HCT116 (cell line): ENCODE measurements at regions not wholly inside any gene's neighbourhood (a gene's known extent, or its start where the extent isn't known, plus 50 kb on each side); places are given as distances from the start of the nearest gene placed in this dataset.

Source experiments
- ATAC-seq: fragments of 200-7000 bp; cut with Tn5 transposase; 2 replicates; pipeline ENCODE4 v1.9.1; 2020; ENCODE audit warnings: mild to moderate bottlenecking, moderate library complexity
- BruUV-seq: library from RNA; stranded (reverse); fragments of 400-500 nt; replicated peaks from 2 replicates; lab custom pipeline; 2021; lab: Mats Ljungman, UMichigan
- CTCF ChIA-PET: fragments of 300-600 bp; sonication (Branson Sonifier 250); formaldehyde crosslinking; loops from one replicate; lab custom pipeline; 2021; ENCODE audit warnings: antibody characterized with exemption; lab: Charles Lee
- POLR2A ChIA-PET: fragments of 300-600, 350-600 bp; sonication (Branson Sonifier 250); formaldehyde crosslinking; loops from one replicate; lab custom pipeline; 2021; ENCODE audit warnings: antibody characterized with exemption; lab: Charles Lee
- RAD21 ChIA-PET, 2 experiments: fragments of 300-600 bp; sonication (Branson Sonifier 250); formaldehyde crosslinking; loops; one replicate each; lab custom pipeline; 2023; ENCODE audit warnings: low total read pairs in 2 of 2; ENCODE audit not compliant: uncharacterized antibody in 2 of 2, unreplicated experiment in 2 of 2, low non-redundant PET in 1 of 2; lab: Charles Lee
- DNase-seq: peaks from one replicate; pipeline ENCODE4 v3.0.0-alpha.2; 2010; ENCODE audit warnings: low read depth, low spot score
- H2AFZ ChIP-seq: fragments of 200-600 bp; shearing (Covaris generic), sonication (generic); 2 replicates; pipeline ENCODE4 v1.6.1; 2017; ENCODE audit warnings: low read depth, mixed run types, mixed read lengths, antibody characterized with exemption, low read length; ENCODE audit not compliant: poor library complexity, severe bottlenecking
- H3K27ac ChIP-seq: 2 replicates; pipeline ENCODE4 v1.5.1; 2012; ENCODE audit warnings: low read depth, low read length
- H3K27me3 ChIP-seq: fragments of 200-600 bp; sonication (generic); 2 replicates; pipeline ENCODE4 v1.6.1; 2016; ENCODE audit warnings: mixed run types, low read length, mixed read lengths; ENCODE audit not compliant: insufficient read depth
- H3K36me3 ChIP-seq, 2 experiments: fragments of 200-500 bp in 1 of 2; fragments of 200-600 bp in 1 of 2; sonication (Bioruptor generic) in 1 of 2; sonication (generic) in 1 of 2; 2 replicates each; pipeline versions ENCODE4 v1.5.1 to v1.6.1; 2014 to 2016; ENCODE audit warnings: low read length in 2 of 2, inconsistent platforms in 1 of 2, mixed read lengths in 1 of 2, mixed run types in 1 of 2; ENCODE audit not compliant: insufficient read depth in 2 of 2, control insufficient read depth in 1 of 2
- H3K4me1 ChIP-seq, 2 experiments: fragments of 200-600 bp in 1 of 2; sonication (generic) in 1 of 2; 2 replicates each; pipeline versions ENCODE4 v1.5.1 to v1.6.1; 2012 to 2017; ENCODE audit warnings: low read length in 2 of 2, inconsistent platforms in 1 of 2, mild to moderate bottlenecking in 1 of 2, mixed read lengths in 1 of 2, mixed run types in 1 of 2, moderate library complexity in 1 of 2; ENCODE audit not compliant: insufficient read depth in 2 of 2, control insufficient read depth in 1 of 2
- H3K4me2 ChIP-seq: fragments of 200-600 bp; sonication (generic); 2 replicates; pipeline ENCODE4 v1.6.1; 2017; ENCODE audit warnings: mixed run types, low read length, mixed read lengths
- H3K4me3 ChIP-seq, 2 experiments: fragments of 200-600 bp in 1 of 2; sonication (generic) in 1 of 2; replicated peaks in 1 of 2; 2 replicates each; pipeline ENCODE4 v1.5.1; 2011 to 2016; ENCODE audit warnings: low read length in 2 of 2, control low read depth in 1 of 2, low read depth in 1 of 2, mild to moderate bottlenecking in 1 of 2, mixed read lengths in 1 of 2, mixed run types in 1 of 2
- H3K79me2 ChIP-seq: fragments of 200-600 bp; sonication (generic); 2 replicates; pipeline ENCODE4 v1.6.1; 2017; ENCODE audit warnings: mild to moderate bottlenecking, mixed run types, low read length, moderate library complexity, mixed read lengths; ENCODE audit not compliant: insufficient read depth
- H3K9ac ChIP-seq: fragments of 200-600 bp; sonication (generic); 2 replicates; pipeline ENCODE4 v1.6.1; 2016; ENCODE audit warnings: low read length, mixed read lengths
- H3K9me2 ChIP-seq: fragments of 200-600 bp; sonication (generic), shearing (Covaris generic); 2 replicates; pipeline ENCODE4 v1.6.1; 2017; ENCODE audit warnings: mixed run types, mild to moderate bottlenecking, moderate library complexity; ENCODE audit not compliant: insufficient read depth
- H3K9me3 ChIP-seq, 2 experiments: fragments of 200-500 bp in 1 of 2; fragments of 200-600 bp in 1 of 2; sonication (Bioruptor generic) in 1 of 2; sonication (generic) in 1 of 2; 2 replicates each; pipeline ENCODE4 v1.6.1; 2014 to 2017; ENCODE audit warnings: low read length in 2 of 2, mixed read lengths in 2 of 2, inconsistent platforms in 1 of 2, low read depth in 1 of 2, mild to moderate bottlenecking in 1 of 2, mixed run types in 1 of 2, moderate library complexity in 1 of 2; ENCODE audit not compliant: control insufficient read depth in 1 of 2, insufficient read depth in 1 of 2
- H4K20me1 ChIP-seq: fragments of 200-600 bp; sonication (generic), shearing (Covaris generic); 2 replicates; pipeline ENCODE4 v1.6.1; 2017; ENCODE audit warnings: mixed run types, mild to moderate bottlenecking, moderate library complexity; ENCODE audit not compliant: insufficient read depth
- ATF3 ChIP-seq: IDR thresholded peaks from 2 replicates; pipeline ENCODE4 v1.6.1; 2012
- CBX3 ChIP-seq: IDR thresholded peaks from 2 replicates; pipeline ENCODE4 v1.6.1; 2012; ENCODE audit warnings: low read depth
- CEBPB ChIP-seq: IDR thresholded peaks from 2 replicates; pipeline ENCODE4 v1.6.1; 2012; ENCODE audit warnings: low read depth
- EGR1 ChIP-seq: IDR thresholded peaks from 2 replicates; pipeline ENCODE4 v1.6.1; 2012; ENCODE audit warnings: low read depth
- ELF1 ChIP-seq: IDR thresholded peaks from 2 replicates; pipeline ENCODE4 v1.6.1; 2012; ENCODE audit warnings: low read depth, borderline replicate concordance
- EZH2 ChIP-seq: fragments of 200-600 bp; sonication (generic); IDR thresholded peaks from 2 replicates; pipeline ENCODE4 v1.6.1; 2017; ENCODE audit warnings: antibody characterized with exemption, mixed run types
- JUND ChIP-seq: IDR thresholded peaks from 2 replicates; pipeline ENCODE4 v1.6.1; 2012
- MAX ChIP-seq: IDR thresholded peaks from 2 replicates; pipeline ENCODE4 v1.6.1; 2012
- POLR2A ChIP-seq: IDR thresholded peaks from 2 replicates; pipeline ENCODE4 v1.7.0; 2011; ENCODE audit warnings: borderline replicate concordance; ENCODE audit not compliant: insufficient read depth, insufficient read length; ENCODE audit errors: extremely low read depth
- POLR2AphosphoS5 ChIP-seq: IDR thresholded peaks from 2 replicates; pipeline ENCODE4 v1.6.1; 2011; ENCODE audit warnings: mild to moderate bottlenecking, low read depth, low read length, moderate library complexity
- RAD21 ChIP-seq: IDR thresholded peaks from 2 replicates; pipeline ENCODE4 v1.6.1; 2012; ENCODE audit warnings: low read depth, mild to moderate bottlenecking
- SP1 ChIP-seq: IDR thresholded peaks from 2 replicates; pipeline ENCODE4 v1.6.1; 2012; ENCODE audit warnings: low read depth
- SRF ChIP-seq: IDR thresholded peaks from 2 replicates; pipeline ENCODE4 v1.6.1; 2012; ENCODE audit warnings: low read depth
- TCF7L2 ChIP-seq: IDR thresholded peaks from 2 replicates; pipeline ENCODE4 v1.7.0; 2011; ENCODE audit warnings: borderline replicate concordance, inconsistent platforms; ENCODE audit not compliant: insufficient read depth, insufficient read length; ENCODE audit errors: extremely low read depth
- YY1 ChIP-seq: IDR thresholded peaks from 2 replicates; pipeline ENCODE4 v1.6.1; 2011; ENCODE audit warnings: low read length, low read depth, moderate library complexity, mild to moderate bottlenecking; ENCODE audit not compliant: insufficient replicate concordance; ENCODE audit errors: extremely low read depth
- ZBTB33 ChIP-seq: IDR thresholded peaks from 2 replicates; pipeline ENCODE4 v1.6.1; 2011; ENCODE audit warnings: mild to moderate bottlenecking, low read length, moderate library complexity; ENCODE audit not compliant: insufficient replicate concordance; ENCODE audit errors: extremely low read depth
- ZFX ChIP-seq: fragments of 450-650 bp; IDR thresholded peaks from 2 replicates; pipeline ENCODE4 v1.6.1; 2017
- ZNF274 ChIP-seq: fragments of 200-500 bp; sonication (Bioruptor generic); IDR thresholded peaks from 2 replicates; pipeline ENCODE4 v1.6.1; 2014; ENCODE audit warnings: mild to moderate bottlenecking, low read depth, low read length, inconsistent platforms
- intact Hi-C: fragments of 100-400 bp; cut with micrococcal nuclease; formaldehyde crosslinking; loops from 2 replicates; pipeline ENCODE4 v1.10.0; 2022

GRCh38 chr10:126736142-126736541 is 65.6 kb upstream of the C10orf90 start:
- H3K27me3 ChIP-seq = peaks cover 63% of the 10 kb centered on the region
- intact Hi-C loops = no loop called here
- no peak overlapping the region for H3K4me3 ChIP-seq
- RAD21 ChIA-PET = no interaction called here
- CTCF ChIA-PET = interaction anchor here (1.0 kb wide), 1 partner anchor 13 kb away, joined by 6 read pairs; no protein-coding TSS in a partner anchor
- TF ChIP-seq POLR2A = no peak
- no peak for TF ChIP-seq ZFX
- no peak for TF ChIP-seq TCF7L2
- TF ChIP-seq YY1 = no peak
- no peak for TF ChIP-seq ELF1
- TF ChIP-seq POLR2AphosphoS5 = no peak
- no peak for TF ChIP-seq ATF3
- TF ChIP-seq SP1 = no peak
- no peak for TF ChIP-seq CBX3
- no peak for TF ChIP-seq ZNF274
- TF ChIP-seq JUND = no peak
- TF ChIP-seq CEBPB = no peak
- TF ChIP-seq MAX = no peak
- TF ChIP-seq RAD21 = no peak
- TF ChIP-seq SRF = no peak
- TF ChIP-seq ZBTB33 = no peak
- no peak for TF ChIP-seq EGR1
- TF ChIP-seq EZH2 = no peak
- H3K9me2 ChIP-seq = no peaks in the 10 kb centered on the region
- H3K4me1 ChIP-seq = no peaks in the 10 kb centered on the region
- H3K9ac ChIP-seq = no peak overlapping the region
- DNase-seq (no peak), ATAC-seq (no peak)
- POLR2A ChIA-PET = no interaction called here
- H3K4me2 ChIP-seq = no peak overlapping the region
- BruUV-seq = no TSS peak
- H3K9me3 ChIP-seq = no peaks in the 10 kb centered on the region
- no peaks in the 10 kb centered on the region for H3K36me3 ChIP-seq
- no peaks in the 10 kb centered on the region for H4K20me1 ChIP-seq
- no peak overlapping the region for H2AFZ ChIP-seq
- H3K79me2 ChIP-seq = no peaks in the 10 kb centered on the region
- no peak overlapping the region for H3K27ac ChIP-seq
